Cerebellar cortex (tissue), 1 donor: ENCODE measurements at regions not wholly inside any gene's neighbourhood (a gene's known extent, or its start where the extent isn't known, plus 50 kb on each side); places are given as distances from the start of the nearest gene placed in this dataset.
"Not testable (repeated sequence)": the region's sequence is repeated elsewhere in the genome, so short reads cannot be mapped to it uniquely, and the experiment has no call there.

Experiments used
- DNase-seq: peaks from one replicate; pipeline ENCODE4 v3.0.0-alpha.2; 2015; ENCODE audit warnings: low spot score

- DNase-seq: no peak
Observed at GRCh38 chr14:38405851-38406635, 150.2 kb upstream of the CLEC14A start.

DNA sequence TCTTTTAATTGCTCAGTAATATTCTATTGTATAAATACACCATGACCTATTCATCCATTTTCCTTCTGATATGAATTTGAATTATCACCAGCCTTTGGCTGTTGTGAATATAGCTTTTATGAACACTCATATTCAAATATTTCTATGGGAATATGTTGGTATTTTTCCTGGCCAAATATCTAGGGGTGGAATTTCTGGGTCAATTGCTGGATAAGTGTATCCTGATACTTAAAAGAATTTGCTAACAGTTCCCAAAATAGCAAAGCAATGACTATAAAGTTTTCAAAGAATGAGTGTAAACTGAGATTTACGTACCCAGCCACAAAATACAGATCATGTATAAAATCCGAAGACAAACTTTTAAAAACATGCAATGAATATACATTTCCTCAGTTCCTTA lies 148.7 kb upstream of the CLEC14A start:
- DNase-seq: no peak

DNA sequence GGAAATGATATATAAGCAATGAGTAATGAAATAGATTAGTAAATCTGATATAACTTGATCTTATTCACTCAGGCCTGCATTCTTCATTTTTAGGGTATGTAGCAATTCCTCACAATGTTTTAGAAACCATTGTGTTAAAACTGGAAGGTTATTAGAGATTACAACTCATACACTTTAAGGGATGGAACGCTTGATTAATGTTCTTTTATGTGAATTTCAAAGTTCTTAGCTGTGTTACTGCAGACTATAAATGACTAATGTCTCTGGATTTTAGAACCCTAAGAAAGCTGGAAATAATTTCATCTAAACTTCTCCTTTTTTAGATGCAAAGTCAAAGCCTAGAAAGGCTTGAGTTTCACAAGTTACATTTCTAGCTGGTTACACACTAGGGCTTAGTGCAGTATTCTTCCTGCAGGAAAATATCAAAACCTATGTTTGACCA lies 148.2 kb upstream of the CLEC14A start:
- no peak for DNase-seq

- DNase-seq: no peak
Observed at GRCh38 chr14:38400751-38401150, 144.9 kb upstream of the CLEC14A start.

GRCh38 chr14:38399652-38400051 lies 143.8 kb upstream of the CLEC14A start:
- no peak for DNase-seq

DNA sequence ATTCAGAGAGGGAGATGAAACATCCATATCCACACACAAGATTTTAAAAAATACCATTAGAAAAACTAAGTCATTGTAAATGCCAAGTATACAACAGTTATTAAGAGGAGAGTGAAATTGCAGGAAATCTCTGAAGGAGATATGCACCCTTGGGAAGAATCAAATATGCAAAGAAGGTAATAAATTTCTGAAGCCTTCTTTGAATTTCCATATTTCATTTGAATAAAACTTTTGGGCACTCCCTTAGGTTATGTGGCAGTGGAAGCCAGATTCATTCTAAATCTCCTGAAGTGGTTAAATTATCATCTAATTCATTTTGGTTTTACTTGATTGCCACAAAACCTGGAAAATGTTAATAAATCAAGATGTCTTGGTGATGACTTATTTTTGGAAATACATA lies 138.9 kb upstream of the CLEC14A start:
- no peak for DNase-seq

DNA sequence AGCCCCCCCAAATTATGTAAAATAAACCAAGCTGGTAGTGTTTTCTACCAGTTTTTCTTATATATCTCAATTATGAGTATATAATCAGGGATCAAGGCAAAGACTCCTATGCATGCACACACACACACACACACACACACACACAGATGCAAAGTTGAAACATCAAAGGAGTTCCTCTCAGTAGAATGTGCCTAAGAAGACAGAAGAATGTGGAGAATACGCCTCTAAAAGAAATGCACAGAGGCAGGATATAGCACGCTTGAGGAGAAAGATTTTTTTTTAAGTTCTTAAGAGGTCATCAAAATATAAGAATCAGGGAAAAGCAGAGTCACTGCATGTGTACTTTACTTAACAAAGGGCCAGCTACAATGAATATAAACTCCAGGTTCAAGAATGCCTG lies 138.2 kb upstream of the CLEC14A start:
- no peak for DNase-seq

DNA sequence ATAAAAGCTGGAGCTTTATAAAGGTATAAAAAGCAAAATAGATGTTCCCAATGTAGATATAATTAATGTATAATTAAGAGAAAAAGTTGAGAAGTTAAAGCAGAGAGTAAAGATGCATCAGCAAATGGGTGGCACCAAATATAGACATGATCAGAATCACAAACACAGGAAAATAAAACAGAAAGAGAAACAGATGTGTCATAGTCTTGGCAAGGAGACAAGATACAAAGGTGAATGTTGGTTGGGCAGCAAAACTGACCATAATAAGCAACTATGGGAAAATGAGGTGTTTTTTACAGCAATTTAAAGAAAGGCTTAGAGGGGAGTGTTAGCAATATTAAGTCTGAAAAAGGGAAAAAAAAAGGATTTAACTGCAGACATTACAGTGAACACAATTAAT lies 135.4 kb upstream of the CLEC14A start:
- DNase-seq: no peak

- DNase-seq: no peak
Observed at GRCh38 chr14:38389681-38390080, 133.8 kb upstream of the CLEC14A start.

GRCh38 chr14:38387821-38388220 lies 131.9 kb upstream of the CLEC14A start:
- no peak for DNase-seq

- no peak for DNase-seq
Observed at GRCh38 chr14:38385836-38386235, 129.9 kb upstream of the CLEC14A start.

- no peak for DNase-seq
Observed at GRCh38 chr14:38385343-38385742, 129.4 kb upstream of the CLEC14A start.

- no peak for DNase-seq
Observed at GRCh38 chr14:38384741-38385140, 128.8 kb upstream of the CLEC14A start.

DNA sequence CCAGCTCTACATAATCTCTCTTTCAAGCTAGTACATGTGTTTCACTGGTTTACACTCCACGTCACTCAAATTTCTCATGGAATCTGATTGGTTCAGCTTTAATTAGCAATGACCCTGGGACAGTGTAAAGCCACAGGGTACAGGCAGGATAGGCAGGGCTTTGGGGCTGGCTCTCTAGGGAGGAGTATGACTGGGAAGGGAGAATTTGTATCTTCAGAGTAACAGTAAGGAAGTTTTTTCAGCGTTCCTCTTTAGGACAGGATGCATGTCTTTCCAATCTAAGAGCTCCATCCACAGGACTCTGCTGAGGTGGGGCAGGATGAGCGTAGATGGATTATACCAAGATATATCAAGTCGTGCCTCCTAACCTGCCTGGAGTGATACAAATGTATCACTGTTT lies 112.0 kb upstream of the CLEC14A start:
- DNase-seq: no peak

- no peak for DNase-seq
Observed at GRCh38 chr14:38366374-38366773, 110.5 kb upstream of the CLEC14A start.

DNA sequence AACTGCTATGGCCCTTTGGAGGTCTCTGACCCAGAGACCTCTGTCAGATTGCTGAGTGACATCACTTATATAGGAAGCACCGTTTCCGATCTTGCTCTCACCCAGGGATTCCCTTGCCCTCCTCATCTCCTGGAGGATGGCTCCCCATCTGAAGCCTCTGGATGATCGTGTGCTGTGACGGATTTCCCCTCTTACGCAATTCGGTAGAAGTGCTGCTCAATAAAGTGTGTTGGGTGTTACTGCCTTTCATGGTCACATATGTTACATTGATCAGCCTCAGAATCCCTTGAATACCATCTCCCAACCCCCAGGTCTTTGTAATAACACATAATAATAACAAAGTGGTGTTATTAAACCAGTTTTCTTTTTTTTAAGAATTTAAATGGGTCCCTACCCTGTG lies 107.3 kb upstream of the CLEC14A start:
- DNase-seq: no peak

DNA sequence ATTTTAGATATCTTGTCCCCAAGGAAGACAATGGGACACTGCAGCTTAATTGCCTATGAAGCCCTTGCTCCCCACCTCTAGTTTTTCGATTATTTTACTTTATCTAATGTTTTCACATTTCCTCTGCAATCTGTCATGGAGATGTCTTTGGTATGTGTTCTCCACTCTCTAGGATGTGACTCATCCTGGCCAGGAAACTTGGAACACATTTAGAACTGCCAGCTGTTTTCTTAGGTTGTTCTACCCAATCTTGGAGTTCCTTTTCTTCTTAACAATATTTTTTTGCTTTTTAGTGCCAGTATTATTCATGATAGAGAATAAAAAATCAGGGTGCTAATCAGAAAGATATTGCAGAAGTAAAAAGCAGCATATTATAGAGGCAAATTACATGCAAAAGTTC lies 101.7 kb upstream of the CLEC14A start:
- no peak for DNase-seq

DNA sequence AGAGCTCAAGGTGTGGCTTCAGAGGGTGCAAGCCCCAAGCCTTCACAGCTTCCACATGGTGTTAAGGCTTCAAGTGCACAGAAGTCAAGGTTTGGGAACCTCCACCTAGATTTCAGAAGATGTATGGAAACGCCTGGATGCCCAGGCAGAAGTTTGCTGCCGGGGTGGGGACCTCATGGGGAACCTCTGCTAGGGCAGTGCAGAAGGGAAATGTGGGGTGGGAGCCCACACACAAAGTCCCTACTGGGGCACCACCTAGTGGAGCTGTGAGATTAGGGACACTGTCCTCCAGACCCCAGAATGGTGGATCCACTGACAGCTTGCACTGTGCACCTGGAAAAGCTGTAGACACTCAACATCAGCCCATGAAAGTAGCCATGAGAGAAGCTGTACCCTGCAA lies 99.6 kb upstream of the CLEC14A start:
- DNase-seq: not testable (repeated sequence)

- no peak for DNase-seq
Observed at GRCh38 chr14:38350102-38350501, 94.2 kb upstream of the CLEC14A start.

- no peak for DNase-seq
Observed at GRCh38 chr14:38342803-38343202, 86.9 kb upstream of the CLEC14A start.

- DNase-seq: no peak
Observed at GRCh38 chr14:38339696-38340095, 83.8 kb upstream of the CLEC14A start.

DNA sequence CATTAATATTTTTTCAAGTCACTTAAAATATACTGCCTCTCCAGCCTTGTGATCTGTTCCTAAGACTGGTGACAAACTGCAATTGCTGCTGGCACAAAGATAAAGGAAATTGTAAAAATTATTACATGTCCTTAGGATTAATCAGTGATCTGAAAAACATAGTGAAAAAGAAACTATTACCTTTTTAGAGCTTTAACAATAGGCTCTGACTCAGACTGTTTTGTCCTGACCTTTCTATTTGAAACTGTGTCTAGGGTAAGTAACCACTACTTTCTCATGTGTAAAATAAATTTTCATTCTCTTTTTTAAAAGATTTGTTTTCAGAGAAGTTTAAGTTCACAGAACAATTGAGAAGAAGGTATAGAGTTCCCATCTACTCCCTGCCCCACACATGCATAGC lies 80.4 kb upstream of the CLEC14A start:
- DNase-seq: no peak

DNA sequence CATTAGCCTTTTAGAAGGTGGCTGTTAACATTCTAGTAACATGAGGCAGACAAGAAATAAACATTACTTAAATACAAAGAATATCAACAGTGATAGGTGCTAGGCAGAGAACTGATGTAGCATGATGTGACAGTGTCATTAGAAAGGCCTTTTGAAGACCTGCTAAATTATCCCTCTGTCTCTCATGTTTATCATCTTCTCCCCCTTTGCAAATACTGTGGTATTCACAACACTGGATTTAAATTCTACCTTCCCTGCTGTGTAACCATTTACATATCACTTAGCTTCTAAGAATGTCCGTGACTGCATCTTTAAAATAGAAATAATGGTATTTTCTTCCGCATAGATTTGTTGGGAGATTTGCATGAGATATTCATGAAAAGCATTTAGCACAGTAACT lies 74.4 kb upstream of the CLEC14A start:
- no peak for DNase-seq

DNA sequence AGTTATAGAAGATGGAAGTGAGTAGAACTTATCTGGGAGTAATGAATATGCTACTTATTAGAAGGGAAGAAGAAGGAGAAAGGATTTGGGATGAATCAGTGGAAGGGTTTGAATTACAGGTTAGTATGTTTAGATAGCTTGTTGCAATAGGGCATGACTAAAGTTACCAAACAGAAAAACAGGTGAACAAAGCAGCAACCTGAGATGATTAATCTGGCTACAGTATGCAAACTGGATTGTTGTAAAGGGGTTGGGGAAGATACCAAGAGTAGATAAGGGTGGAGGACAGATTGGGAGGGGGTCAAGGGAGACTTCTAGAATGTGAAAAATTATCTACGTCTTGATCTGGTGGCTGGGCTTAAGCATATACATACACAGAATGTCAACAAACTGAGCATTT lies 73.4 kb upstream of the CLEC14A start:
- no peak for DNase-seq
